PC-9 (cell line): ENCODE measurements at regions not wholly inside any gene's neighbourhood (a gene's known extent, or its start where the extent isn't known, plus 50 kb on each side); places are given as distances from the start of the nearest gene placed in this dataset.

Experiments used
- BruUV-seq: library from RNA; stranded (reverse); fragments of 400-500 nt; replicated peaks from 2 replicates; lab custom pipeline; 2021; lab: Mats Ljungman, UMichigan
- CTCF ChIA-PET: fragments of 300-600 bp; sonication (Branson Sonifier 250); formaldehyde crosslinking; loops from one replicate; lab custom pipeline; 2022; ENCODE audit warnings: antibody characterized with exemption; lab: Charles Lee
- POLR2A ChIA-PET: fragments of 300-600 bp; sonication (Branson Sonifier 250); formaldehyde crosslinking; loops from one replicate; lab custom pipeline; 2022; ENCODE audit warnings: antibody characterized with exemption; ENCODE audit not compliant: unreplicated experiment; lab: Charles Lee
- DNase-seq, 2 experiments: peaks; one replicate each; pipeline versions ENCODE4 v3.0.0 to v3.0.0-alpha.2; 2015 to 2022; ENCODE audit warnings: mixed read lengths in 1 of 2
- H2AFZ ChIP-seq: fragments of 200-600 bp; sonication (generic); 2 replicates; pipeline ENCODE4 v1.8.1; 2017; ENCODE audit warnings: antibody characterized with exemption
- H3F3A ChIP-seq: fragments of 200-600 bp; sonication (generic); 2 replicates; pipeline ENCODE4 v1.8.1; 2017; ENCODE audit warnings: antibody characterized with exemption, mild to moderate bottlenecking, low read depth; ENCODE audit not compliant: insufficient read depth
- H3K27ac ChIP-seq: fragments of 200-600 bp; sonication (generic); 2 replicates; pipeline ENCODE4 v1.6.1; 2016; ENCODE audit warnings: mixed run types
- H3K27me3 ChIP-seq: fragments of 200-600 bp; sonication (generic); 2 replicates; pipeline ENCODE4 v1.6.1; 2016; ENCODE audit warnings: low read depth, mixed run types; ENCODE audit not compliant: insufficient read depth
- H3K36me3 ChIP-seq: fragments of 200-600 bp; sonication (generic); 2 replicates; pipeline ENCODE4 v1.6.1; 2016; ENCODE audit warnings: low read depth, mixed run types
- H3K4me1 ChIP-seq: fragments of 200-600 bp; sonication (generic); replicated peaks from 2 replicates; pipeline ENCODE4 v1.6.1; 2016; ENCODE audit warnings: mixed run types; ENCODE audit not compliant: insufficient read depth
- H3K4me2 ChIP-seq: fragments of 200-600 bp; sonication (generic); 2 replicates; pipeline ENCODE4 v1.6.1; 2017; ENCODE audit warnings: mixed run types
- H3K4me3 ChIP-seq: fragments of 200-600 bp; sonication (generic); 2 replicates; pipeline ENCODE4 v1.6.1; 2016; ENCODE audit warnings: mixed run types
- H3K79me2 ChIP-seq: fragments of 200-600 bp; sonication (generic); 2 replicates; pipeline ENCODE4 v1.6.1; 2017; ENCODE audit warnings: low read depth, mixed run types
- H3K9me2 ChIP-seq: fragments of 200-600 bp; sonication (generic); 2 replicates; pipeline ENCODE4 v1.8.1; 2017; ENCODE audit warnings: mild to moderate bottlenecking; ENCODE audit not compliant: insufficient read depth
- H3K9me3 ChIP-seq: fragments of 200-600 bp; sonication (generic); 2 replicates; pipeline ENCODE4 v1.8.1; 2016; ENCODE audit warnings: low read depth; ENCODE audit not compliant: insufficient read depth
- H4K20me1 ChIP-seq: fragments of 200-600 bp; sonication (generic); 2 replicates; pipeline ENCODE4 v1.8.1; 2017; ENCODE audit not compliant: insufficient read depth
- CTCF ChIP-seq: fragments of 200-600 bp; sonication (generic); conservative IDR thresholded peaks from 2 replicates; pipeline ENCODE4 v1.6.1; 2017; ENCODE audit warnings: mixed run types, antibody characterized with exemption, mild to moderate bottlenecking, moderate library complexity
- EZH2 ChIP-seq: fragments of 200-600 bp; sonication (generic); IDR thresholded peaks from 2 replicates; pipeline ENCODE4 v1.8.0; 2017; ENCODE audit warnings: antibody characterized with exemption, low read depth
- intact Hi-C: fragments of 100-400 bp; cut with micrococcal nuclease; formaldehyde crosslinking; loops from one replicate; pipeline ENCODE4 v1.10.0; 2022; ENCODE audit not compliant: unreplicated experiment

GRCh38 chr20:57111028-57111373 is 155.4 kb downstream of the BMP7 start:
- BruUV-seq = no TSS peak

GRCh38 chr20:57112448-57112847 is 154.0 kb downstream of the BMP7 start:
- no peak for DNase-seq
- Histone ChIP-seq H3K79me2 (no peaks in the 10 kb centered on the region), H3K9me3 (no peaks in the 10 kb centered on the region), H3K36me3 (no peaks in the 10 kb centered on the region), H3K4me2 (no peak overlapping the region), H4K20me1 (no peaks in the 10 kb centered on the region), H3K27me3 (peaks cover 48% of the 10 kb centered on the region; the same call in 1 of the 2 replicates), H3K4me3 (no peak overlapping the region), H3K9me2 (no peaks in the 10 kb centered on the region), H3K27ac (no peak overlapping the region), H3F3A (no peaks in the 10 kb centered on the region), H2AFZ (no peak overlapping the region), H3K4me1 (no peaks in the 10 kb centered on the region)
- no TSS peak for BruUV-seq
- intact Hi-C loops = no loop called here
- ChIA-PET CTCF (no interaction called here), POLR2A (no interaction called here)
- TF ChIP-seq CTCF (no peak), EZH2 (no peak)

More at GRCh38 chr20:57111028-57111373, 155.4 kb downstream of the BMP7 start:
- Histone ChIP-seq H3K27me3 (peaks cover 49% of the 10 kb centered on the region), H3K4me3 (no peak overlapping the region), H3K36me3 (no peaks in the 10 kb centered on the region), H3K79me2 (no peaks in the 10 kb centered on the region), H3K4me2 (no peak overlapping the region), H3K4me1 (no peaks in the 10 kb centered on the region), H3K9me3 (no peaks in the 10 kb centered on the region), H3F3A (no peaks in the 10 kb centered on the region), H2AFZ (no peak overlapping the region), H4K20me1 (no peaks in the 10 kb centered on the region), H3K27ac (no peak overlapping the region), H3K9me2 (no peaks in the 10 kb centered on the region)
- CTCF ChIA-PET = no interaction called here
- DNase-seq = no peak
- POLR2A ChIA-PET = no interaction called here
- intact Hi-C loops = no loop called here
- TF ChIP-seq CTCF = no peak
- no peak for TF ChIP-seq EZH2

GRCh38 chr20:57114290-57115005 is 152.0 kb downstream of the BMP7 start:
- Histone ChIP-seq H3K4me1 (no peaks in the 10 kb centered on the region), H3K27me3 (peaks cover 40% of the 10 kb centered on the region; the same call in 1 of the 2 replicates), H4K20me1 (no peaks in the 10 kb centered on the region), H3F3A (no peaks in the 10 kb centered on the region), H3K4me3 (no peak overlapping the region), H3K27ac (no peak overlapping the region), H3K36me3 (no peaks in the 10 kb centered on the region), H3K9me2 (no peaks in the 10 kb centered on the region), H3K9me3 (no peaks in the 10 kb centered on the region), H3K79me2 (no peaks in the 10 kb centered on the region), H3K4me2 (no peak overlapping the region), H2AFZ (no peak overlapping the region)
- intact Hi-C loops = no loop called here
- TF ChIP-seq EZH2 = no peak
- TF ChIP-seq CTCF = no peak
- POLR2A ChIA-PET = no interaction called here
- DNase-seq = no peak
- CTCF ChIA-PET = interaction anchor here (0.6 kb wide), 1 partner anchor 460 kb away, joined by 3 read pairs; no protein-coding TSS in a partner anchor
- no TSS peak for BruUV-seq
